Occipital lobe (tissue), 1 donor: ENCODE measurements at regions not wholly inside any gene's neighbourhood (a gene's known extent, or its start where the extent isn't known, plus 50 kb on each side); places are given as distances from the start of the nearest gene placed in this dataset.

ENCODE experiments used
- DNase-seq: peaks from one replicate; lab custom pipeline; 2025; lab: John Stamatoyannopoulos, UW

GRCh38 chr13:33515146-33515545 lies 229.6 kb upstream of the STARD13 start:
- no peak for DNase-seq

GRCh38 chr13:33518452-33518851 lies 232.9 kb upstream of the STARD13 start:
- DNase-seq, result no peak

GRCh38 chr13:33519561-33520467 lies 234.3 kb upstream of the STARD13 start:
- DNase-seq, result no peak

GRCh38 chr13:33520468-33520839 lies 234.9 kb upstream of the STARD13 start:
- DNase-seq, result no peak

DNA sequence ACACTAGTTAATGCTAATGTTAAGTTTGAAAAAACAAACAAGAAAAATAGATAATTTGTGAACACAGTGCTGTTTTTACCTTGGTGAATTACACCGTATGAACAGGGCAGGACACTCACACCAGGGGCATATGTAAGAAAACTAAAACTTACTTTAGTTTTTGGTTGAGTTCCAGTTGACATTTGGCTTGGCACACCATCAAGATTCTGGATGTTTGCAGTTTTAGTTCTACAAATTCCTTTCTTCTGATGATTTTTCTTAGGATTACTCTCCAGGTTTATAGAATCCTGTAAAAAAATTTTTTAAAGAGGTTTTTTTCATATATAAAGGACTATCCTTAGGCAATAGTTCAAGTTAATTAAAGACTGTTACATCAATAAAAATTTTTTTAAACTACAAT lies 238.5 kb upstream of the STARD13 start:
- DNase-seq, result no peak

- no peak for DNase-seq
These were observed 240.2 kb upstream of the STARD13 start for GRCh38 chr13:33525763-33526162.

DNA sequence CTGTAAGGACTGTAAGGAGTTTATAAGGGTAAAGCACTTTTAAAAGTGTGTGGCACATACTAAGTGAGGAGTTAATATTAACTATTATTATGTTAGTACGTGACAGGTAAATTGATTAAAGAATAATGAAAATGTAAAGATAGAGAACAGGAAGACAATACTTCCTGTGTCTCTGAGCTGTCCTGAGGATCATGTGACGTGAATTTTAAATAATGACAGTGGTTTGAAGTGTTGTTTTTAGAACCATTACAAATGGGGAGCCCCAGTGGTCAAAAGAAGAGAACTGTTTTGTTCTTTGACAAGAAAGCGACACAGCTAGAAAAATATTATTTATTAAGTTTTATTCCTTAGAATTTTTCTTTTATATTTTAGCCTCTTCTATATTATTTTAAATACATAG lies 241.2 kb upstream of the STARD13 start:
- DNase-seq, result no peak

GRCh38 chr13:33528896-33529295 lies 243.3 kb upstream of the STARD13 start:
- DNase-seq, result no peak

GRCh38 chr13:33531484-33531883 lies 245.9 kb upstream of the STARD13 start:
- no peak for DNase-seq

GRCh38 chr13:33535061-33535460 lies 249.5 kb upstream of the STARD13 start:
- DNase-seq, result no peak

GRCh38 chr13:33536601-33537000 lies 251.0 kb upstream of the STARD13 start:
- DNase-seq, result no peak

- DNase-seq, result no peak
These were observed 251.5 kb upstream of the STARD13 start for GRCh38 chr13:33537026-33537425.

GRCh38 chr13:33537676-33538075 lies 252.1 kb upstream of the STARD13 start:
- no peak for DNase-seq

GRCh38 chr13:33541456-33541855 lies 255.9 kb upstream of the STARD13 start:
- no peak for DNase-seq

DNA sequence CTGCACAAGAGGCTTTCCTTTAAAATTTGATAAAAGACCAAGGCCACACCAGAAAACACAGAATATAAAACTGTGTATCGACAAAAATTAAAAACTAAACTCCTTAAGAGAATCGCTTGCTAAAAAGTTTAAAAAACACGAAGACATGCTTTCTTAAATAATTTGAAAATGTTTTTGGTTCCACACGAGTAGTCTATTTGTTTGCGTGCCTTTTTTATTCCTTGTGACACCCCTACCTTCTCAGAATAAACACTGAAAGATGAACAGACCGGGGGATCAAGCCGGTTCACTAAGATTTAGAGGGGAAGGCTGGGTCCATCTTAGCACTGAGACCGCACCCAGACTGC lies 256.4 kb upstream of the STARD13 start:
- no peak for DNase-seq

DNA sequence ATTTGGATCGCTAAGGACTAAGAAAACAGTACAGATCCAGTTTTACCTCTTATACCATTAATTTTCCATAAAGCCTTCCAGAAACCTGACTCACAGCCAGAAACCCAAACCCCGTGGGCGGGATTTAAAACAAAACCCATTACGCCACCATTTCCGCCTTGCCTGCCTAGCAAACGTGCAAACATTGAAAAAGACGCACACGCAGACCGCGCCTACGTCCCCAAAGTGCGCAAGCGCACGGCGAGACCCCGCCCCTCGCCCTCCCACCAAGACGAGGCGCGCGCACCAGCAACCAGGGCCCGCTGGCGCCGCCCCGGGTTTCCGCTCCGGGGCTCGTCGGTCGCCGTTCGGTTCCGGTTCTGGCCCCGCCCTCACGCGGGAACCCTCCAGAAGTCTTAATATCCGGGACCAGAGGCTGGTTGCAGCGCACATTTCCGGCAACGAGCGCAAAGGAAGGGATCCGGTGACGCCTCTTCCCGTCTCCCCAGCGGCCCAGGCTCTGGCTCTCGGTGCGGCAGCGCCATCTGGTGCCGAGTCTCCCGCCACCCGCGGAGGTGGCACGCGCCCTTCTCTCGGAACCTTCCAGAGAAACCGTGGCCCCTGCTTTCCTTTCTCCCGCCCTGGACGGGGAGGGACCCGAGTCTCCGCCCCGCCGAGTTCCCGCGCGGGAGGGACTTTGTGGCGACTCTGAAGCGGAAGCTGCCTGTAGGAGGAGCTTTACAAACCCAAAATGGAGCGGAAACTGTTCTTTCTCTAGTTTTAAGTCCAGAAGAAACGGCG lies 256.9 kb upstream of the STARD13 start:
- peak; percentile 93 for DNase-seq

DNA sequence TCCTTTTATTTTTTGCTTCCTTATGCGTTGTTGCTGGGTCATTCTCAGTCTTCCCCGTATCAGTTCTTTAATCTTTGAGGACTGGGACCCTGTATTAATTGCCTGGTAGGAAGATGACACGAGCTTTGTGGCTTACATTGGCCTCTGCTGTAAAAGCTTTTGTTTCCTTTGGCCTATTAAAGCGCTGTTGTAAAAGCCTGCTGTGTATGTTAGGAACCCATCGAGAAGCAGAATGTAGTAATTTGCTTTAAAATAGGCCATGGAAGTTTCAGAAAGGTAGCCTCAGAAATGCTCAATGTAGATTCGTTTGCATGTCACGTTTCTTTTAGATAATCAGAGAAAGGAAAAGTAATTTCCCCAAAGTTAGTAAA lies 257.5 kb upstream of the STARD13 start:
- no peak for DNase-seq

GRCh38 chr13:33543631-33544265 lies 258.2 kb upstream of the STARD13 start:
- DNase-seq, result no peak

GRCh38 chr13:33544308-33544707 lies 258.8 kb upstream of the STARD13 start:
- no peak for DNase-seq

- DNase-seq, result no peak
These were observed 259.9 kb upstream of the STARD13 start for GRCh38 chr13:33545492-33545891.

- no peak for DNase-seq
These were observed 261.5 kb upstream of the STARD13 start for GRCh38 chr13:33547035-33547434.

DNA sequence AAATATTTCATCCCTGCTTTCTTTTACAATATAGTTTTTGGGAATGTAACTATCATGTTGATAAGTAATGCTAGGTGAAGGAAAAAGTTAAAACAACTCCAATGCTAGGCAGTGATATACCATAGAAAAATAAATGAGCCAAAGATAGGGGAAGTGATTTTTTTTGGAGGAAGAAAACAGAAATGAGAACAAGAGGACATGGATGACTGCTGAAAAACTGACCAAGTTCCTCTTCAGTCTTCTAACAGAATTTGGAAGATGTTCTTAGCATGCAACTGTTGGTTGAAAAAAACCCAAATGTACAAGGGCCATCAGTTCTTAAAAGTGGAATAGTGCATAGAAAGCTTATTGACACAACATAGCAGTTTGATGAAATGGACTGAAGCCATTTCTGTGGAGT lies 262.5 kb upstream of the STARD13 start:
- DNase-seq, result no peak
